GM12872 (cell line): ENCODE measurements at regions not wholly inside any gene's neighbourhood (a gene's known extent, or its start where the extent isn't known, plus 50 kb on each side); places are given as distances from the start of the nearest gene placed in this dataset.

Source experiments
- TF ChIP-seq, protein P1 (sequence below): IDR thresholded peaks from 3 replicates; pipeline ENCODE4 v1.5.1; 2011; ENCODE audit warnings: low read depth, mild to moderate bottlenecking, low read length, moderate library complexity; ENCODE audit not compliant: insufficient read depth

DNA sequence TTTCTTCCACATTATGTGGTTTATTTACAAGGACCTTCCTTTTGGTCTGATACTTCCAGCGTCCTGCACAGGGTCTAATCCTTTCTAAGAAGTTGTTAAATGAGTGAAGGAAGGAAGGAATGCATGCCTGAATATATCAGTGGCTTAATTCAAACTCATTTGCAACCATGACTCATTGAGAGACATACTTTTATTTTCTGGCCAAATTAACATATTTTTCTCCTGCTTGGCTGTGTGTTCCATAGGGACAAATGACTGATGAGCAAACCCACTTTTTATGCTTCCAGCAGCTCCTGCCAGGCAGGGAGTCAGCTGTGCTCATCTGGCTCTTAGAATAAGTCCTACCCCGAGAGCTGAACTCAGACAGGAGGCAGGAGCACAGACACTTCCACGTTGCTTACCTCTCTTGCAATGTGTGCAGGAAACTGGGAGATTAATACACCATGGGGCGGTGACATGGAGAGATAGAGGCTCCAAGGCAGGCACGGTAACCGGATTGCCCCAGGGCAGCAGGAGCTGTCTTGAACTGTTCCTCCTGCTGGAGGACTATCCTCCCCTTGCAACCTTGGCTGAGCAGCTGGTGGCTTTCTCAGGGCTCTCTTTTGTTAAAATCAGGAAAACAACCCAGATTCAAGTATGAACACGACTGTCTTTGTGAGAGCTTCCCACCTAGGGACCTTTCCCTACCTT is 667.5 kb upstream of the HS6ST1 start:
- TF ChIP-seq, protein P1, sequence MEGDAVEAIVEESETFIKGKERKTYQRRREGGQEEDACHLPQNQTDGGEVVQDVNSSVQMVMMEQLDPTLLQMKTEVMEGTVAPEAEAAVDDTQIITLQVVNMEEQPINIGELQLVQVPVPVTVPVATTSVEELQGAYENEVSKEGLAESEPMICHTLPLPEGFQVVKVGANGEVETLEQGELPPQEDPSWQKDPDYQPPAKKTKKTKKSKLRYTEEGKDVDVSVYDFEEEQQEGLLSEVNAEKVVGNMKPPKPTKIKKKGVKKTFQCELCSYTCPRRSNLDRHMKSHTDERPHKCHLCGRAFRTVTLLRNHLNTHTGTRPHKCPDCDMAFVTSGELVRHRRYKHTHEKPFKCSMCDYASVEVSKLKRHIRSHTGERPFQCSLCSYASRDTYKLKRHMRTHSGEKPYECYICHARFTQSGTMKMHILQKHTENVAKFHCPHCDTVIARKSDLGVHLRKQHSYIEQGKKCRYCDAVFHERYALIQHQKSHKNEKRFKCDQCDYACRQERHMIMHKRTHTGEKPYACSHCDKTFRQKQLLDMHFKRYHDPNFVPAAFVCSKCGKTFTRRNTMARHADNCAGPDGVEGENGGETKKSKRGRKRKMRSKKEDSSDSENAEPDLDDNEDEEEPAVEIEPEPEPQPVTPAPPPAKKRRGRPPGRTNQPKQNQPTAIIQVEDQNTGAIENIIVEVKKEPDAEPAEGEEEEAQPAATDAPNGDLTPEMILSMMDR, result no peak

DNA sequence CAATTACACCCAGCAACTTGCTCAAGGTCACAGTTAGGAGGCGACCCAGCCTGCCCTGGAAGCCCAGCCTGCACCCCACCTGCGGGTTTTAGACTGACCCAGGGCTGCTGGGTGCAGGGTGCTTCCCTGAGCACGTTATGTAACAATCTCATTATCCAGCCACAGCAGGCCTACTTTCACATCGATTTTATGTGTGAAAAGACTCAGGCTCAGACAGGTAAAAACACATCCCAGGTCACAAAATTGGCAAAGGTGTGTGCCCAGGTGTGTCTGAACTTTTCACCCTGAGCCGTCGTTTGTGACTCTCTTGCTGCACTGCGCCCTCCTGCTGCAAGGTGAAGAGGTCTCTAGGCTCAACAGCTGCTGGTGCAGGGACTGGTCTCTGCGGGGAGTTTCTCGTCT is 668.2 kb upstream of the HS6ST1 start:
- TF ChIP-seq, protein P1, result no peak

DNA sequence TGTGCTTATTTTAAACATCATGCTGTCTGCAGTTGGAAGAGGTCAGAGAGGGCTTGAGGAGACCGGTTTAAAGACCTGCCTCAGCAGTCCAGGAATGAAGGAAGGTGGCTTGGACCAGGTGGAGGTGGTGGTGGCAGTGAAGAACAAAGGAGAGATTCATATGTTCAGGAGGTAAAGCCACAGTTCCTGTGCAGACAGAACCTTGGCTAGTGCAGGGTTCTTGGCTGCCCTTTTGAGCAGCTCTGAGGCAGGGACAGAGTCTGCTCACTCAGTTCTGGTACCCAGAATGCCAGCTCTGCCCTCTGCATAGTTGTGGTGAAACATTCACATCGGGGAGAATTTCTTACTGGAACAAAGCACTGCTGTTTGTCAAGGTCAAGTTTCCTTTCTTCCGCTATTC is 669.7 kb upstream of the HS6ST1 start:
- TF ChIP-seq, protein P1, result no peak

DNA sequence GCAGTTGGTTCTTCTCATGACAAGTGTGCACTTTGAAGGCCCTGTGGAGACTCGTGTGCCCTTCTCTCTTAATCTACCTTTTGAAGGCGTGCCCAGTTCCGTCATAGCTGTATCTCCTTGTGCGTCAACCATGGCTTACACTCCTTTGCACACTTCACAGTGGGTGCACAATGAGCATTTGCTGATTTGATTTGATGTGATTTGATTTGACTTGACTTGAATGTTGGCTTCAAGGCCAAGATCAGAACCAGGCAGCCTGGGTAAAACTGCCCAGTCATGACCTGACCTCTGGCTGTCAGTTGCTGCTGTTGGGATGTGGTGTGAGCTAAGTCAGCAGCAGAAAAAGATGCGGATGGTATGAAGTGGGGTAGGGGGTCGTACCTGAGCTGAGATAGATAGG is 670.3 kb upstream of the HS6ST1 start:
- TF ChIP-seq, protein P1, result no peak

DNA sequence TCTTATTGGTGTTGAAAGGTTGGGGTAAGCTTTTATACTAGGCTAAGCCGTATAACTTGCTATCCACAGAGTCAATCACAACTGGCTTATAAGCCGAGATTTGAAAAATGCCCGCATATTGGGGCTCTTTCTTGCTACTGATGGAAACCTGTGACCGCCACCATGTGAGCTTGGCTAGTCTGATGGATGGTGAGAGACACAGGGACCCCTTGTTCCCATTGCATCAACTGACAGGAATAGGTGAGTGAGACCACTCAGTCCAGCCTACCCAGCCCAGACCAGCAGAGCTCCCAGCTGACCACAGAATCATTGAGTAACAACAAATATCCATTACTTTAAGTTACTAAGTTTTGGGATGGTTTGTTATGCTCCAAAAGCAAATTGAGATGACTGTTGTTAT is 676.4 kb upstream of the HS6ST1 start:
- TF ChIP-seq, protein P1, result no peak

DNA sequence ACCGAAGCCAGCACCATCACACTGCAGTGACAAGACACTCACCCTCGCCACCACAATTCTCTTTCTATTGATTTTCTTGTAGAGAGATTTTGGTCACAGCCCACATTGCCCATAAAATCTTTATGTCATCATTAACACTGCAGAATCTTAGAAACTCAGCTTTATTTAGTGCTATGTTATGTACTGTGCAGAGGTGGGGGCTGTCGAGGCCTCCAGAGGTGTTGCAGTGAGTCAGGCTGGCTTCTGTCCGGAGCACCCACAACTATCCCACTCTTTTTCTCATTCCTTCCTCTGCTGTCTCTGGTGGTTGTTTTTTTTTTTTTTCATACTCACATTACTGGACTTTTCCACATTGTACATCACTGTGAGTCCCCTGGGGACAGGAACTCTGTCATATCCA is 677.4 kb upstream of the HS6ST1 start:
- TF ChIP-seq, protein P1, result no peak

DNA sequence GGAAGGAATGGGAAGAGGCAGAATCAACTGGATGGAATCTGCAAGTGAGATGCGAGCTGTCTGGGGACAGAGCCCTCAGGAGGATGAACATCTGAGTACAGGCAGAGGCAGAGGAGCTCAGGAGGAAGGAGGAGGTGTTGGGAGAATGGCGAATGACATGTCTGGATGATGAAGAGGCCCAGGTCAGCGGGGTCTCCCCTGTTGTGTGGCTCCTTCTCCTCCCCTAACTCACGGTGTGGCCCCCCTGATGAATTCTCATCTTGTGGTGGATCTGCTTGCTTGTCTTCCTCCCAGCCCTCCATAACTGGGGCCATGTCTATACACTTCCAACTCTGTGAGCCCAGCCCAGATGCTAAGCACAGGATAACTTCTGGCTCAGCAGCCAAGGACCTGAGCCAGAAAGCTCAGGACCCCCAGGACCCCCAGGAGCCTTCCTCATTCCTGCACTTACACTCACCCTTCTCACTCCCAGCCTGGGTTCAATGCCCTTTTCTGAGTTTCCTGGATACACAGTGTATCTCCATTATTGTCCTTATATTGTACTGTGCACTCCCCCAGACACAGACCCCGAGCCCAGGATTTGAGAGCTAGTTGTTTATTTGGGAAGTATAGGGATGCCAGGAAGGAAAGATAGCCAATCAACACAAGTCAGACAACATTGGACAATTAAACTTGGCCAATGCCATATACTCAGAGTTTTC is 678.6 kb upstream of the HS6ST1 start:
- TF ChIP-seq, protein P1, result no peak
